ENCODE measurements at regions not wholly inside any gene's neighbourhood (a gene's known extent, or its start where the extent isn't known, plus 50 kb on each side); places are given as distances from the start of the nearest gene placed in this dataset.

GRCh38 chr21:8993943-8994639, 1527.3 kb upstream of the TPTE start:
- TF ChIP-seq CTCF (IDR thresholded peaks at IDR 0.05; ENCODE audit: low read depth, low read length, missing input control) (no peak), ATF3 (IDR thresholded peaks at IDR 0.05) (no peak), RAD21 (IDR thresholded peaks at IDR 0.05) (no peak), SP1 (IDR thresholded peaks at IDR 0.05) (no peak), TAF1 (conservative IDR thresholded peaks at IDR 0.05) (no peak), NR2F2 (IDR thresholded peaks at IDR 0.05) (no peak), YY1 (IDR thresholded peaks at IDR 0.05) (no peak), HNF4A (conservative IDR thresholded peaks at IDR 0.05) (no peak)
